ENCODE measurements at regions not wholly inside any gene's neighbourhood (a gene's known extent, or its start where the extent isn't known, plus 50 kb on each side); places are given as distances from the start of the nearest gene placed in this dataset.
A peak's percentile ranks its signal among the peaks of the same experiment; 100 is the strongest.

GRCh38 chr9:28120184-28120583 is 546.9 kb upstream of the C9orf72 start (continued):
- TF ChIP-seq ZNF710 (CRISPR knock-in tag; IDR thresholded peaks at IDR 0.05; ENCODE audit: borderline replicate concordance): no peak
- no peak for TF ChIP-seq TP53 (CRISPR knock-in tag; conservative IDR thresholded peaks at IDR 0.05)
- TF ChIP-seq STAT6 (CRISPR knock-in tag; IDR thresholded peaks at IDR 0.05; ENCODE audit: borderline replicate concordance): no peak
- TF ChIP-seq KLF16 (CRISPR knock-in tag; IDR thresholded peaks at IDR 0.05): no peak

GRCh38 chr9:28120626-28121025 is 547.3 kb upstream of the C9orf72 start:
- CTCF ChIA-PET (ENCODE audit: low intra/inter-chr PET ratio, low total read pairs): no interaction called here
- in situ Hi-C loops (cut with HindIII; ENCODE audit: extremely low pct_ligation_motif_present, low pct_unique_long_range_greater_than_20kb): no loop called here
- Histone ChIP-seq H2AFZ (ENCODE audit: low read length) (no peak overlapping the region), H3K27me3 (ENCODE audit: control insufficient read depth in 1 of 2, insufficient read depth in 2 of 2, low read length in 2 of 2) (no peaks in the 10 kb centered on the region), H4K20me1 (ENCODE audit: insufficient read depth, low read length) (no peaks in the 10 kb centered on the region), H3K4me3 (replicated peaks in 1 of 3; ENCODE audit: insufficient read depth in 1 of 3, low read depth in 2 of 3, low read length in 3 of 3) (no peak overlapping the region), H3K79me2 (ENCODE audit: insufficient read depth, low read length) (no peaks in the 10 kb centered on the region), H3K27ac (ENCODE audit: extremely low read length, insufficient read depth, low read length) (no peak overlapping the region), H3K36me3 (replicated peaks in 1 of 2; ENCODE audit: control insufficient read depth in 1 of 2, insufficient read depth in 2 of 2, low read length in 2 of 2) (no peaks in the 10 kb centered on the region), H3K9ac (ENCODE audit: insufficient read depth, low read depth, low read length) (no peak overlapping the region), H3K4me1 (ENCODE audit: insufficient read depth, low read length) (no peaks in the 10 kb centered on the region), H3K4me2 (ENCODE audit: low read depth, low read length) (no peak overlapping the region), H3K9me3 (ENCODE audit: low read length) (no peaks in the 10 kb centered on the region)
- no peak for DNase-seq (ENCODE audit: low spot score)
- POLR2A ChIA-PET: no interaction called here
- BruUV-seq (replicated peaks): no TSS peak
- peak; percentile 19; the same call in 1 of the 2 replicates for TF ChIP-seq CEBPB (IDR thresholded peaks at IDR 0.05; ENCODE audit: borderline replicate concordance, low read depth, low read length)
- TF ChIP-seq HIVEP1 (CRISPR knock-in tag; IDR thresholded peaks at IDR 0.05): no peak
- no peak for TF ChIP-seq RFX1 (IDR thresholded peaks at IDR 0.05)
- ATAC-seq: no peak
- no peak for FAIRE-seq
- intact Hi-C loops (cut with micrococcal nuclease; ENCODE audit: unreplicated experiment): no loop called here
- 12% methylated on average over 3 of the region's 3 CpGs for WGBS (ENCODE audit: low lambda C conversion rate)
